Naive thymus-derived CD4-positive, alpha-beta T cell (primary cell): ENCODE measurements at regions not wholly inside any gene's neighbourhood (a gene's known extent, or its start where the extent isn't known, plus 50 kb on each side); places are given as distances from the start of the nearest gene placed in this dataset.

Experiments
- ATAC-seq: fragments of 150-1000 bp; cut with Tn5 transposase; 2 replicates; pipeline ENCODE4 v1.10.0; 2021; ENCODE audit warnings: mild to moderate bottlenecking, moderate library complexity
- CTCF ChIA-PET: fragments of 350-600 bp; sonication (Branson Sonifier 250); formaldehyde crosslinking; loops from one replicate; lab custom pipeline; 2021; ENCODE audit warnings: antibody characterized with exemption; lab: Charles Lee
- POLR2A ChIA-PET: fragments of 350-600 bp; sonication (Branson Sonifier 250); formaldehyde crosslinking; loops from one replicate; lab custom pipeline; 2021; ENCODE audit warnings: antibody characterized with exemption, inconsistent platforms; lab: Charles Lee
- DNase-seq, 9 donors: peaks; one replicate each; pipeline versions ENCODE4 v3.0.0 to v3.0.0-alpha.2; 2020 to 2022; ENCODE audit warnings: mixed read lengths in 1 of 9
- H3K27ac ChIP-seq: one replicate; pipeline ENCODE4 v1.7.0; 2013; ENCODE audit warnings: mild to moderate bottlenecking, low read depth, low read length, moderate library complexity
- H3K27me3 ChIP-seq, 2 donors: one replicate each; pipeline ENCODE4 v1.7.0; 2013; ENCODE audit warnings: low read length in 2 of 2, mild to moderate bottlenecking in 2 of 2, moderate library complexity in 2 of 2; ENCODE audit not compliant: control insufficient read depth in 2 of 2, insufficient read depth in 2 of 2
- H3K36me3 ChIP-seq, 3 experiments: 1 replicate in 2 of 3; 2 replicates in 1 of 3; pipeline ENCODE4 v1.7.0; 2013; ENCODE audit warnings: low read length in 3 of 3, mild to moderate bottlenecking in 3 of 3, moderate library complexity in 1 of 3; ENCODE audit not compliant: insufficient read depth in 3 of 3, control insufficient read depth in 2 of 3
- H3K4me1 ChIP-seq, 2 donors: one replicate each; pipeline ENCODE4 v1.7.0; 2013; ENCODE audit warnings: low read length in 2 of 2, mild to moderate bottlenecking in 2 of 2, moderate library complexity in 1 of 2; ENCODE audit not compliant: control insufficient read depth in 2 of 2, insufficient read depth in 2 of 2
- H3K4me3 ChIP-seq: 2 replicates; pipeline ENCODE4 v1.7.0; 2013; ENCODE audit warnings: mild to moderate bottlenecking, low read length
- H3K9me3 ChIP-seq, 3 experiments: 1 replicate in 2 of 3; 2 replicates in 1 of 3; pipeline ENCODE4 v1.7.0; 2013; ENCODE audit warnings: low read length in 3 of 3; ENCODE audit not compliant: control insufficient read depth in 2 of 3
- H3K27ac Mint-ChIP-seq, 9 donors: one replicate each; pipeline ENCODE4 v1.8.0; 2020 to 2022; ENCODE audit warnings: mixed read lengths in 9 of 9, mild to moderate bottlenecking in 8 of 9, moderate library complexity in 5 of 9, inconsistent platforms in 2 of 9
- H3K27me3 Mint-ChIP-seq, 5 donors: one replicate each; pipeline ENCODE4 v1.8.0; 2021 to 2022; ENCODE audit warnings: mixed read lengths in 5 of 5, mild to moderate bottlenecking in 1 of 5
- H3K36me3 Mint-ChIP-seq, 5 donors: one replicate each; pipeline ENCODE4 v1.8.0; 2020 to 2022; ENCODE audit warnings: mixed read lengths in 5 of 5, mild to moderate bottlenecking in 3 of 5, inconsistent platforms in 1 of 5
- H3K4me1 Mint-ChIP-seq, 7 donors: one replicate each; pipeline ENCODE4 v1.8.0; 2020 to 2022; ENCODE audit warnings: mixed read lengths in 7 of 7, mild to moderate bottlenecking in 3 of 7, inconsistent platforms in 1 of 7
- H3K4me3 Mint-ChIP-seq, 10 donors: one replicate each; pipeline ENCODE4 v1.8.0; 2020 to 2022; ENCODE audit warnings: mild to moderate bottlenecking in 10 of 10, mixed read lengths in 10 of 10, moderate library complexity in 6 of 10, inconsistent platforms in 2 of 10
- H3K9me3 Mint-ChIP-seq, 11 donors: one replicate each; pipeline ENCODE4 v1.8.0; 2020 to 2022; ENCODE audit warnings: mixed read lengths in 11 of 11, mild to moderate bottlenecking in 4 of 11, inconsistent platforms in 1 of 11, moderate library complexity in 1 of 11
- intact Hi-C, 2 donors: fragments of 100-400 bp; cut with micrococcal nuclease; formaldehyde crosslinking; loops; one replicate each; pipeline ENCODE4 v1.15.1; 2023

DNA sequence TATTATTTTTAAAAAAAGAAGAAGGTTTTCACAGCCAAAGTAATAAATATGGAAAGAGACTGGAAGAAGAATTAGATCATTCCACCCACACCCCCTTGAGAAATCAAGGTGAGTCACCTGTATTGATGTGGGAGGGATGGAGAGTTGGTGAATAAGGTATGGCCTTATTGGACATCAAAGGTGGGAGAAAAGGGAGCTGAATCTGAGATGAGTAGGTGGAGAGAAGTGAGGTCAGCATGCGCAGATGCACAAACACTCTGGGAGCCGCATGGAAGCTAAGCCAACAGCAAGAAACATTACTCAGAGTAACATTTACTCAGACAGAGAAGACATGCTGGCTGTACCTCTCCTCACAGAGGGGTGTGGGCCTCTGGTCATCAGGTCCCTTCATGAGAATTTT, 113.1 kb upstream of the FOXG1 start:
- no peak overlapping the region for H3K4me3 ChIP-seq
- no peaks in the 10 kb centered on the region for H3K27me3 ChIP-seq
- Mint-ChIP-seq H3K27me3 (no peaks in the 10 kb centered on the region), H3K36me3 (peaks cover 0 to 5% (median 0%) of the 10 kb centered on the region in 5 donors), H3K4me1 (no peaks in the 10 kb centered on the region), H3K9me3 (peaks cover 3 to 22% (median 8%) of the 10 kb centered on the region in 11 donors), H3K4me3 (no peak overlapping the region), H3K27ac (no peak overlapping the region)
- intact Hi-C loops = no loop called here
- H3K27ac ChIP-seq = no peak overlapping the region
- no peaks in the 10 kb centered on the region for H3K4me1 ChIP-seq
- no peaks in the 10 kb centered on the region for H3K9me3 ChIP-seq
- POLR2A ChIA-PET = no interaction called here
- DNase-seq (no peak), ATAC-seq (no peak)
- H3K36me3 ChIP-seq = no peaks in the 10 kb centered on the region
- CTCF ChIA-PET = no interaction called here

DNA sequence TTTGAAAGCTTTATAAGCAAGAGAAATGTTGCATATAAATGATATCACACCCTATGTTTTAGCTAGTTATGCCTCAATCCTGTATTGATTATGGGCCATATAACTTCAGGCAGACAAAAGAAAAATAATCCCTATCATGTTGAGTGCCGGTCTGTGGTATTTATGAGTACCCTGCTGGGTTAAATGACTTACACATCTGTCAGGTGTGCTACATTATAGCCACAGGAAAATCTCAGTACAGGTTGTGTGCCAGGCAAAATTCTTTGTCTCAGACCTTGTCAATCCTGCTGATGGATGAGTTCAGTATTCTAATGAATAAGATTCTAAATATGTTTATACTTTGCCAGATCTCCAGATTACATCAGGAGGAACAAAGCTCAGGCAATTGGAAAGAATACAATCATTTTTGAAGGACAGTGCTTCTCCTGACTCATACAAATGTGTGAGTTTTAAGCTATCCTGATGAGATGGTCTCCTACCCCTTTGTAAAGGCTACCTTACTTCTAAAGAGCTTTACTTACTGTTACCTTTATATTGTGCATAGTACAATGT, 109.8 kb upstream of the FOXG1 start:
- POLR2A ChIA-PET = no interaction called here
- CTCF ChIA-PET = no interaction called here
- H3K27ac Mint-ChIP-seq = no peak overlapping the region
- H3K9me3 Mint-ChIP-seq = peaks cover 0 to 14% (median 3%) of the 10 kb centered on the region in 11 donors
- no peaks in the 10 kb centered on the region for H3K4me1 Mint-ChIP-seq
- ATAC-seq = no peak
- Histone ChIP-seq H3K4me1 (no peaks in the 10 kb centered on the region), H3K9me3 (no peaks in the 10 kb centered on the region), H3K27me3 (no peaks in the 10 kb centered on the region), H3K4me3 (no peak overlapping the region), H3K27ac (no peak overlapping the region), H3K36me3 (no peaks in the 10 kb centered on the region)
- no peaks in the 10 kb centered on the region for H3K27me3 Mint-ChIP-seq
- H3K36me3 Mint-ChIP-seq = no peaks in the 10 kb centered on the region
- no peak overlapping the region for H3K4me3 Mint-ChIP-seq
- intact Hi-C loops = no loop called here
- DNase-seq = no peak

DNA sequence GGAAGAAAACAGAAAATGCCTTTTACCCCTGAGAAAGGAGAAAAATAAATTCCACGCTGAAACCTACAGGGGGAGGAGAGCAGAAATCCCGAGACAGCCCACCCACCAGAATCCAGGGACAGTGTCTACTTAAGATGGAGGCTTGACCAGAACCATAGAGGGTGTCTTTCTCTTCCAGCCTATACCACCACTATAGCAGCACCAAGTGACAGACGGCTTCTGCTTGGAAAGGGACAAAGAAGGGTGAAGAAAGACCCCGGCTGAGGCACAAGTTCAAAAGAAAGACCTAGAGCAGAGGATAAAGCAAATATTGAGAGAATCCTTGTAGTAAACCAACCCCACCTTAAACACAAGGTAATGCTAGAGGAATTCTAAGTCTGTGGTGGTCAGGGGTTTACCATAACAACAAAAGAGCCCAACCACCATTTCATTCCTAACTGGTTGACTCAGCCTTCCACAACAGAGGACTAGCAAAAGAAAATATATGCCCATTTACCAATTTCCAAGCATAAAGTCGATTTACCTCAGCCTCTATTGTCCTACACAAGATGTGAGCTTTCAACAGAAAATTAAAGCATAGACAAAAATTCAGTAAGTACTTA, 105.3 kb upstream of the FOXG1 start:
- Mint-ChIP-seq H3K4me3 (no peak overlapping the region), H3K27ac (no peak overlapping the region), H3K9me3 (peaks cover 0 to 9% (median 2%) of the 10 kb centered on the region in 11 donors), H3K36me3 (no peaks in the 10 kb centered on the region), H3K4me1 (no peaks in the 10 kb centered on the region), H3K27me3 (no peaks in the 10 kb centered on the region)
- DNase-seq (no peak), ATAC-seq (no peak)
- no peaks in the 10 kb centered on the region for H3K9me3 ChIP-seq
- ChIA-PET CTCF (no interaction called here), POLR2A (no interaction called here)
- no peaks in the 10 kb centered on the region for H3K4me1 ChIP-seq
- no peaks in the 10 kb centered on the region for H3K27me3 ChIP-seq
- intact Hi-C loops = no loop called here
- no peaks in the 10 kb centered on the region for H3K36me3 ChIP-seq
- no peak overlapping the region for H3K27ac ChIP-seq
- no peak overlapping the region for H3K4me3 ChIP-seq

DNA sequence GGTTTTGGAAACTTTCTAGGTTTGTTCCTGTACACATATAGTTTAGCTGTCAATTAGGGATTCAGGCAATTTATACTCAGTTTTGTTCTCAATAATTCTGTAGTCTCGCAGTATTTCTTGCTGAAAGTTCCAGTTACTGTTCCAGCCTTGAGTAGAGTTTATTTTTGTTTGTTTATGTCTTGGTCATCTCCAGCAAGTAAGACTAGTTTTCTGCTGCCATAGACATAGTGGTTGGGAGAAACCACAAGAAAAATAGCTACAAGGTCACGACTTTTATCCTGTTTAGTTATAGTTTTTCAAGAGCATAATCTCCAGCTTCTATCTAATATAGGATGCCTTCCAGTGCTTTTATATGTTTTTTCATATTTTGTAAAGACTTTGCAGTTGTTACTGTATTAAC, 99.6 kb upstream of the FOXG1 start:
- H3K4me1 ChIP-seq = no peaks in the 10 kb centered on the region
- no peak overlapping the region for H3K27ac ChIP-seq
- no peak overlapping the region for H3K4me3 ChIP-seq
- no peaks in the 10 kb centered on the region for H3K27me3 ChIP-seq
- Mint-ChIP-seq H3K27me3 (no peaks in the 10 kb centered on the region), H3K9me3 (peaks cover 0 to 17% (median 2%) of the 10 kb centered on the region in 11 donors), H3K36me3 (no peaks in the 10 kb centered on the region), H3K27ac (no peak overlapping the region), H3K4me1 (no peaks in the 10 kb centered on the region), H3K4me3 (no peak overlapping the region)
- ChIA-PET POLR2A (no interaction called here), CTCF (interaction anchor here (0.7 kb wide), 1 partner anchor 1953 kb away, joined by 5 read pairs; no protein-coding TSS in a partner anchor)
- no peaks in the 10 kb centered on the region for H3K36me3 ChIP-seq
- no peak for DNase-seq
- intact Hi-C loops = no loop called here
- H3K9me3 ChIP-seq = no peaks in the 10 kb centered on the region
- no peak for ATAC-seq

DNA sequence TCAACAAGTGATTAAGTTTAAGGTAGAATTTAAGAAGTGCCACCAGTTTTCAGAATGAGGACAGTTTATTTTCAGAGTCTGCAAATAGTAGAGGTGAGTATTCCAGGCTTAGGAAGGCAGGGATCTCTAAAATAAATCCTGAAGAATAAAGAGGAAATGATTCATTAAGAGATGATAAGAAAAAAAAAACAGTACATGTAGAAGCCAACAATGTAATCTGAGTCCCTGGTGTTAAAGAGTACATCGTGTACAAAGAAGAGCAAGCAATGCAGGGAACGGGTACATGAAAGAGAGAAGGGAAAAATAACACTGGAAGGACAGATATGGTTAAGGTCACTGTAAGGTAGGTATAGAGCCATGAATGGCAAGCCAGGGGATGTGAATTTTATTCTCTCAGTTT, 95.2 kb upstream of the FOXG1 start:
- Histone ChIP-seq H3K27me3 (no peaks in the 10 kb centered on the region), H3K27ac (no peak overlapping the region), H3K36me3 (no peaks in the 10 kb centered on the region), H3K4me3 (no peak overlapping the region), H3K9me3 (no peaks in the 10 kb centered on the region), H3K4me1 (no peaks in the 10 kb centered on the region)
- Mint-ChIP-seq H3K27ac (no peak overlapping the region), H3K9me3 (peaks cover 0 to 21% (median 6%) of the 10 kb centered on the region in 11 donors), H3K27me3 (no peaks in the 10 kb centered on the region), H3K4me1 (no peaks in the 10 kb centered on the region), H3K4me3 (no peak overlapping the region), H3K36me3 (no peaks in the 10 kb centered on the region)
- ATAC-seq = no peak
- intact Hi-C loops = no loop called here
- no peak for DNase-seq
- POLR2A ChIA-PET = no interaction called here
- CTCF ChIA-PET = no interaction called here

DNA sequence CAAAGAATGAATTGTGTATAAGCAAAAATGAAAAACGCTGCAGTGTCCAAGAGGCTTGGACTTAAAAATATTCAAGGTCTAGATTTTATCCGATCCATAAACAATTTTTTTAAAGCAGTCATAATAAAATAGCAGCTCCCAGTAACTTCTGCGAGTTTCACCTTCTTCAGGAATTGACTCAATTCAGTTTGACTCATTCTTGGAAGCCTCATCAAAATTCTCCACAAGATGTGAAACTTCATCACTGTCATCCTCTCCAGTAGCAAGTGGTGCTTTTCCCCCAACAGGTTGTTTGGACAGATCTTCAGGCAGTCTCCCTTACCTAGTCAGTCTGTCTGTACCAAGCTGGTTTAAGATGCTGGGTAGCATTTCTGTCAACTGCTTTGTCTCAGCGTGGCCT, 93.5 kb upstream of the FOXG1 start:
- POLR2A ChIA-PET = no interaction called here
- no peak overlapping the region for H3K4me3 Mint-ChIP-seq
- ATAC-seq = no peak

DNA sequence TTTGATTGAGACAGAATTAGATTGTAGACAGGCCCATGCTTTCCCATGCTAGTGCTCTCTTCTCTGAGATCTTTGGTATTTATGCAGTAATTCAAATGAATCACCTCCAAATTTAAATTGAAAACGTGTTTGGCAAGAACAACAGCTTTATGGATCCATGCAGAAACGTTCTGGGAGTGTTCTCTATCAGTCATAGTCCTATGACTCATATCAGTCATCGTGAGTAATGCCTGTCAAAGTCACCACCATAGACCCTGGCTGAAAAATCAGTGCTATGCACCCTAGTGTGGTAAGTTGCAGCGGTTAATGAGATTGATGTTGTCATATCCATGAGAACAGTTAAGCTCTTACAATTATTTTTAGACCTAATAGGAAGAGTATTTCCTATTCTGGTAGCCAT, 90.1 kb upstream of the FOXG1 start:
- no peak overlapping the region for H3K27ac Mint-ChIP-seq
- no peak for ATAC-seq
- no peak overlapping the region for H3K4me3 Mint-ChIP-seq
- no peak for DNase-seq
- intact Hi-C loops = no loop called here
- peaks cover 0 to 19% (median 5%) of the 10 kb centered on the region in 11 donors for H3K9me3 Mint-ChIP-seq
- Histone ChIP-seq H3K4me1 (no peaks in the 10 kb centered on the region), H3K27me3 (no peaks in the 10 kb centered on the region), H3K36me3 (no peaks in the 10 kb centered on the region), H3K27ac (no peak overlapping the region), H3K4me3 (no peak overlapping the region), H3K9me3 (no peaks in the 10 kb centered on the region)
- H3K4me1 Mint-ChIP-seq = no peaks in the 10 kb centered on the region
- POLR2A ChIA-PET = no interaction called here
- no peaks in the 10 kb centered on the region for H3K36me3 Mint-ChIP-seq
- H3K27me3 Mint-ChIP-seq = no peaks in the 10 kb centered on the region
- CTCF ChIA-PET = no interaction called here

More for the DNA sequence above, 93.5 kb upstream of the FOXG1 start:
- Mint-ChIP-seq H3K36me3 (no peaks in the 10 kb centered on the region), H3K27ac (no peak overlapping the region), H3K27me3 (no peaks in the 10 kb centered on the region), H3K4me1 (no peaks in the 10 kb centered on the region), H3K9me3 (peaks cover 0 to 23% (median 7%) of the 10 kb centered on the region in 11 donors)
- no peak overlapping the region for H3K4me3 ChIP-seq
- no peaks in the 10 kb centered on the region for H3K36me3 ChIP-seq
- H3K27me3 ChIP-seq = no peaks in the 10 kb centered on the region
- no peaks in the 10 kb centered on the region for H3K4me1 ChIP-seq
- H3K9me3 ChIP-seq = no peaks in the 10 kb centered on the region
- intact Hi-C loops = no loop called here
- CTCF ChIA-PET = no interaction called here
- no peak for DNase-seq
- no peak overlapping the region for H3K27ac ChIP-seq
